ENCODE measurements at regions not wholly inside any gene's neighbourhood (a gene's known extent, or its start where the extent isn't known, plus 50 kb on each side); places are given as distances from the start of the nearest gene placed in this dataset.

- Histone ChIP-seq H2AFZ (no peak overlapping the region), H3K36me3 (ENCODE audit: low read depth) (no peaks in the 10 kb centered on the region), H3K79me2 (ENCODE audit: insufficient read depth) (no peaks in the 10 kb centered on the region), H3F3A (ENCODE audit: insufficient read depth) (no peaks in the 10 kb centered on the region), H3K27ac (no peak overlapping the region), H3K9me3 (ENCODE audit: low read depth) (no peaks in the 10 kb centered on the region), H3K4me3 (no peak overlapping the region), H3K4me1 (ENCODE audit: insufficient read depth) (no peaks in the 10 kb centered on the region), H3K4me2 (ENCODE audit: unreplicated experiment) (no peak overlapping the region), H3K9ac (no peak overlapping the region), H3K27me3 (replicated peaks; ENCODE audit: insufficient read depth) (no peaks in the 10 kb centered on the region), H4K20me1 (ENCODE audit: insufficient read depth) (no peaks in the 10 kb centered on the region), H3K9me2 (ENCODE audit: insufficient read depth) (no peaks in the 10 kb centered on the region)
- no peak for DNase-seq
- in situ Hi-C loops (cut with MboI): no loop called here
- no peak for TF ChIP-seq EZH2 (IDR thresholded peaks at IDR 0.05; ENCODE audit: insufficient read depth, poor library complexity, severe bottlenecking)
- no peak for TF ChIP-seq EZH2phosphoT487 (IDR thresholded peaks at IDR 0.05; ENCODE audit: insufficient read depth, low read depth)
- WGBS, 2 experiments (ENCODE audit: low coverage in 1 of 2, low lambda C conversion rate in 2 of 2, missing lambda C conversion rate in 2 of 2): 45 to 48% methylated on average over 9 to 10 of the region's 10 CpGs
Measured at GRCh38 chr22:49081926-49082325, 745.7 kb downstream of the BRD1 start.

DNA sequence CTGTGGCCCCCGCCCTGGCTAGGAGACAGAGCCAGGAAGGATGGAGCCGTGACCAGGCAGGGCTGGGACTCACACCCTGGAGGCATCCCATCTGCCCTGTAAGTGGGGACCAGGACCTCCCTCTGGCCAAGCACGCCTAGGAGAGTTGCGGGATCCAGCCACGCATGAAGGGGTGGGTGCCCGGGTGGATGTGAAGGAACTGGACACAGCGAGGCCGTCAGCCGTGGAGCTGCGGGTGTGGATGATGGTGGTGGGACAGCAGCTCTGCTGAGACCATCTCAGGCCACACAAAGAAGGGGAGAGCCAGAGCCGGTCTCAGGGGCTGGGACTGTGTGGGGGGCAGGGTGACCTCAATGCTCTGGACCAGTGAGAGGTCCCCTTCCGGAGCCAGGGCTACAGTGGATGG lies 746.4 kb downstream of the BRD1 start:
- WGBS, 2 experiments (ENCODE audit: low coverage in 1 of 2, low lambda C conversion rate in 2 of 2, missing lambda C conversion rate in 2 of 2): 65 to 71% methylated on average over 12 of the region's 12 CpGs
- no peaks in the 10 kb centered on the region for H3F3A ChIP-seq (ENCODE audit: insufficient read depth)
- no peaks in the 10 kb centered on the region for H3K9me3 ChIP-seq (ENCODE audit: low read depth)
- no peak overlapping the region for H2AFZ ChIP-seq
- no peak overlapping the region for H3K9ac ChIP-seq
- H3K36me3 ChIP-seq (ENCODE audit: low read depth): no peaks in the 10 kb centered on the region
- H3K27me3 ChIP-seq (replicated peaks; ENCODE audit: insufficient read depth): no peaks in the 10 kb centered on the region
- in situ Hi-C loops (cut with MboI): no loop called here
- H4K20me1 ChIP-seq (ENCODE audit: insufficient read depth): no peaks in the 10 kb centered on the region
- H3K4me3 ChIP-seq: no peak overlapping the region
- H3K9me2 ChIP-seq (ENCODE audit: insufficient read depth): no peaks in the 10 kb centered on the region
- H3K27ac ChIP-seq: no peak overlapping the region
- no peak overlapping the region for H3K4me2 ChIP-seq (ENCODE audit: unreplicated experiment)
- TF ChIP-seq EZH2 (IDR thresholded peaks at IDR 0.05; ENCODE audit: insufficient read depth, poor library complexity, severe bottlenecking) (no peak), EZH2phosphoT487 (IDR thresholded peaks at IDR 0.05; ENCODE audit: insufficient read depth, low read depth) (no peak)
- no peaks in the 10 kb centered on the region for H3K4me1 ChIP-seq (ENCODE audit: insufficient read depth)
- DNase-seq: no peak
- H3K79me2 ChIP-seq (ENCODE audit: insufficient read depth): no peaks in the 10 kb centered on the region

DNA sequence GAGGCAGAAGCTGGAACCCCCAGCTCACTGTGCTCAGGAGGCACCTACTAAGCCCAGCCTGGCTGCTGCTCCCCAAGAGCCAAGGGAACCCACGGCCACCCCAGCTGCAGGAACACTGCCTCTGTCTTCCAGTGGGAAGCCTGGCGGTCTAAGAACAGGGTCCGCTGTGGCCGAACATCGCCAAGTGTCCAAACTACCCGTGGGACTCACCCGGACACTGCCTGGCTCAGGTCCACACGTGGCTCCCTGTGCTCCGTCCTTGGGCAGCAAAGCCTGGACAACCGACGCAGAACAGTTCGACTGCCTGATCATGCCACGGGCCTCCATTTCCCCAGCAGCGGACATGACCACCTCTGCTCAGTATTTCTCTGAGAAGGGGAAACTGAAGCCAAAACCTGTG lies 747.0 kb downstream of the BRD1 start:
- Histone ChIP-seq H4K20me1 (ENCODE audit: insufficient read depth) (no peaks in the 10 kb centered on the region), H3K79me2 (ENCODE audit: insufficient read depth) (no peaks in the 10 kb centered on the region), H3F3A (ENCODE audit: insufficient read depth) (no peaks in the 10 kb centered on the region), H3K9me3 (ENCODE audit: low read depth) (no peaks in the 10 kb centered on the region), H3K9me2 (ENCODE audit: insufficient read depth) (no peaks in the 10 kb centered on the region), H3K4me2 (ENCODE audit: unreplicated experiment) (no peak overlapping the region), H3K4me3 (no peak overlapping the region), H3K36me3 (ENCODE audit: low read depth) (no peaks in the 10 kb centered on the region), H3K27ac (no peak overlapping the region), H3K27me3 (replicated peaks; ENCODE audit: insufficient read depth) (no peaks in the 10 kb centered on the region), H2AFZ (no peak overlapping the region), H3K9ac (no peak overlapping the region), H3K4me1 (ENCODE audit: insufficient read depth) (no peaks in the 10 kb centered on the region)
- no peak for TF ChIP-seq EZH2phosphoT487 (IDR thresholded peaks at IDR 0.05; ENCODE audit: insufficient read depth, low read depth)
- TF ChIP-seq EZH2 (IDR thresholded peaks at IDR 0.05; ENCODE audit: insufficient read depth, poor library complexity, severe bottlenecking): no peak
- no peak for DNase-seq
- 54 to 63% methylated on average over 14 of the region's 14 CpGs for WGBS, 2 experiments (ENCODE audit: low coverage in 1 of 2, low lambda C conversion rate in 2 of 2, missing lambda C conversion rate in 2 of 2)
- in situ Hi-C loops (cut with MboI): no loop called here

- Histone ChIP-seq H3K4me1 (ENCODE audit: insufficient read depth) (no peaks in the 10 kb centered on the region), H4K20me1 (ENCODE audit: insufficient read depth) (no peaks in the 10 kb centered on the region), H3K27ac (no peak overlapping the region), H3K27me3 (replicated peaks; ENCODE audit: insufficient read depth) (no peaks in the 10 kb centered on the region), H3F3A (ENCODE audit: insufficient read depth) (no peaks in the 10 kb centered on the region), H3K9me2 (ENCODE audit: insufficient read depth) (no peaks in the 10 kb centered on the region), H3K9ac (no peak overlapping the region), H3K36me3 (ENCODE audit: low read depth) (no peaks in the 10 kb centered on the region), H3K79me2 (ENCODE audit: insufficient read depth) (no peaks in the 10 kb centered on the region), H3K4me3 (no peak overlapping the region), H3K4me2 (ENCODE audit: unreplicated experiment) (no peak overlapping the region), H3K9me3 (ENCODE audit: low read depth) (no peaks in the 10 kb centered on the region), H2AFZ (no peak overlapping the region)
- in situ Hi-C loops (cut with MboI): no loop called here
- 50 to 56% methylated on average over 13 to 15 of the region's 15 CpGs for WGBS, 2 experiments (ENCODE audit: low coverage in 1 of 2, low lambda C conversion rate in 2 of 2, missing lambda C conversion rate in 2 of 2)
- DNase-seq: no peak
- no peak for TF ChIP-seq EZH2phosphoT487 (IDR thresholded peaks at IDR 0.05; ENCODE audit: insufficient read depth, low read depth)
- no peak for TF ChIP-seq EZH2 (IDR thresholded peaks at IDR 0.05; ENCODE audit: insufficient read depth, poor library complexity, severe bottlenecking)
Measured at GRCh38 chr22:49079743-49080500, 747.8 kb downstream of the BRD1 start.
